Gastrocnemius medialis (tissue), 4 donors: ENCODE measurements at regions not wholly inside any gene's neighbourhood (a gene's known extent, or its start where the extent isn't known, plus 50 kb on each side); places are given as distances from the start of the nearest gene placed in this dataset.

Experiments used
- ATAC-seq, 2 donors: fragments of 150-250 bp; one replicate each; pipeline ENCODE4 v1.9.1; 2016
- DNase-seq, 2 donors: peaks; one replicate each; pipeline ENCODE4 v3.0.0-alpha.2; 2019
- H3K27ac ChIP-seq, 4 donors: fragments of 200-600 bp; sonication (generic); 1 replicate in 1 of 4; 2 replicates in 3 of 4; pipeline ENCODE4 v1.5.1; 2016 to 2018; ENCODE audit warnings: mild to moderate bottlenecking in 2 of 4, moderate library complexity in 1 of 4
- H3K27me3 ChIP-seq, 3 donors: fragments of 200-600 bp; sonication (generic) in 2 of 3; 1 replicate in 1 of 3; 2 replicates in 2 of 3; pipeline versions ENCODE4 v1.5.1 to v1.6.0; 2016 to 2019; ENCODE audit warnings: mild to moderate bottlenecking in 1 of 3, moderate library complexity in 1 of 3
- H3K36me3 ChIP-seq, 2 donors: fragments of 200-600 bp; sonication (generic) in 1 of 2; one replicate each; pipeline ENCODE4 v1.5.1; 2017 to 2018
- H3K4me1 ChIP-seq, 2 donors: fragments of 200-600 bp; sonication (generic) in 1 of 2; one replicate each; pipeline ENCODE4 v1.5.1; 2016 to 2017; ENCODE audit warnings: mild to moderate bottlenecking in 2 of 2
- H3K4me3 ChIP-seq, 4 donors: fragments of 200-600 bp; sonication (generic) in 3 of 4; 1 replicate in 1 of 4; 2 replicates in 3 of 4; pipeline ENCODE4 v1.5.1; 2016 to 2019; ENCODE audit warnings: mild to moderate bottlenecking in 2 of 4
- H3K9me3 ChIP-seq, 3 donors: fragments of 200-600 bp; sonication (generic) in 2 of 3; 1 replicate in 1 of 3; 2 replicates in 2 of 3; pipeline ENCODE4 v1.5.1; 2016 to 2019
- CTCF ChIP-seq, 5 experiments: fragments of 450-650 bp in 3 of 5; fragments of 200-600 bp in 2 of 5; sonication (generic) in 2 of 5; IDR thresholded peaks in 4 of 5; conservative IDR thresholded peaks in 1 of 5; 1 replicate in 4 of 5; 2 replicates in 1 of 5; pipeline ENCODE4 v1.5.1; 2016 to 2019; ENCODE audit warnings: antibody characterized with exemption in 5 of 5, mild to moderate bottlenecking in 3 of 5, moderate library complexity in 3 of 5
- POLR2A ChIP-seq, 2 donors: fragments of 450-650 bp; IDR thresholded peaks; one replicate each; pipeline ENCODE4 v1.6.1; 2017; ENCODE audit warnings: antibody characterized with exemption in 2 of 2, mild to moderate bottlenecking in 2 of 2, moderate library complexity in 2 of 2
- in situ Hi-C, 4 donors: fragments of 200-750 bp; cut with MboI; loops; one replicate each; pipeline versions ENCODE4 v1.15.0 to v1.8.0; 2017; ENCODE audit warnings: low sequenced_read_pairs in 4 of 4
- intact Hi-C: fragments of 100-400 bp; cut with DNase I; formaldehyde crosslinking; loops from one replicate; pipeline ENCODE4 v1.15.1; 2023; ENCODE audit warnings: low total_unique reads

- Histone ChIP-seq H3K4me1 (no peaks in the 10 kb centered on the region), H3K36me3 (no peaks in the 10 kb centered on the region), H3K27ac (no peak overlapping the region), H3K9me3 (no peaks in the 10 kb centered on the region), H3K4me3 (no peak overlapping the region), H3K27me3 (no peaks in the 10 kb centered on the region)
- ATAC-seq (no peak), DNase-seq (no peak)
- TF ChIP-seq POLR2A (IDR thresholded peaks at IDR 0.05), result no peak
- in situ Hi-C loops, result no loop called here
- intact Hi-C loops, result no loop called here
Measured at GRCh38 chrY:9018401-9018800, 318.9 kb upstream of the TSPY4 start.

DNA sequence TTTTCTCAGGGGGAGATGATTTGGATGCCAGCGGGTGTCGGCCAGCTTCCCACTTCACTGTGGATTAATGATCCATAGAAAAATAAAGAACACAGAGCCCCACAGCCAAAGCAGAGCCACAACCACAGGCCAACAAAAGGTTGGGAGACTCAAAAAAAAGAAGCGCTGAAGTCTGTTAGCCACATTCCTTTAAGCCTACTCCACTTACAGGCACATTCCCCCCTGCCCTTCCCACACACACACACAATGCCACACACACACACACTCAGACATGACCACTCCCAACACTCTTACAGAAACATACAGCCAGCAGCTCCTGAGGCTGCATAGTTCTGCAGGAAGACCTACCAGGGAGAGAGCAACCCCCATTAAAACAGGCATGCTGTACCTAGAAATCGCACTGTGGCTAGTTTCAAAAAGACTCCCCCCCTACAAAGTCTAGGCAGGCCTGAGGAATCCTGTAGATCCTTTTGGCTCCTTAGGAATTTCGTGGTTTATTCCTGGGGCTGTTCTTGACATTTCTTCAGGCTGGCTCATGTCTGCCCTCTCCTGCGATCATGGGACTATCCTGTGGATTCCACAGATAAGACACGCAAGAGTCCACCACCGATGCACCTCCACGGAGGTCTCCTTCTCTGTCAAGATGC is 309.4 kb upstream of the TSPY4 start:
- Histone ChIP-seq H3K36me3 (no peaks in the 10 kb centered on the region), H3K9me3 (no peaks in the 10 kb centered on the region), H3K4me1 (no peaks in the 10 kb centered on the region), H3K4me3 (no peak overlapping the region), H3K27ac (no peak overlapping the region), H3K27me3 (no peaks in the 10 kb centered on the region)
- in situ Hi-C loops (no loop called here), intact Hi-C loops (no loop called here)
- no peak for TF ChIP-seq CTCF (IDR thresholded peaks at IDR 0.05 in 4 of 5, conservative IDR thresholded peaks at IDR 0.05 in 1 of 5)
- no peak for TF ChIP-seq POLR2A (IDR thresholded peaks at IDR 0.05)
- no peak for ATAC-seq
- no peak for DNase-seq

GRCh38 chrY:9029929-9030328 is 307.3 kb upstream of the TSPY4 start:
- ATAC-seq, result no peak
- in situ Hi-C loops, result no loop called here
- H3K27me3 ChIP-seq, result no peaks in the 10 kb centered on the region

DNA sequence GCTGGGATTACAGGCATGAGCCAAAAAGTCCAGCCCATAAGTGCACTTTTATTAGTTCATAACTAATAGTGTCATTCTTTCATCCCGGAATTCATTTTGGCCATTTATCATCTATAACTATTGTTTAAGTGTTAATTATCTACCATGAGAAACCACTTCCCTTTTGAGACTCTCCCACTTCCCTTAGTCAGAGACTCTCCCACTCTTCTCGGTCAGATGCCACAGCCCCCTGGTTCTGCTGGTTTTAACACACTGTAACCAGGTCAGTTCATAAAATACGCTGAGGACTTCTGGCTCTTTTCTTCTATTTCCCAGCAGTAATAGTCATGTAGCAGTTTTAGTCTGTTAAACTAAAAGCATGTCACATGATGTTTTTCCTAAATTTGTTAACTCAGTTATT is 303.0 kb upstream of the TSPY4 start:
- Histone ChIP-seq H3K4me3 (no peak overlapping the region), H3K36me3 (no peaks in the 10 kb centered on the region), H3K9me3 (no peaks in the 10 kb centered on the region), H3K27ac (no peak overlapping the region), H3K27me3 (no peaks in the 10 kb centered on the region), H3K4me1 (no peaks in the 10 kb centered on the region)
- in situ Hi-C loops (no loop called here), intact Hi-C loops (no loop called here)
- no peak for DNase-seq
- TF ChIP-seq CTCF (IDR thresholded peaks at IDR 0.05 in 4 of 5, conservative IDR thresholded peaks at IDR 0.05 in 1 of 5), result no peak
- TF ChIP-seq POLR2A (IDR thresholded peaks at IDR 0.05), result no peak
- no peak for ATAC-seq

More at GRCh38 chrY:9029929-9030328, 307.3 kb upstream of the TSPY4 start:
- TF ChIP-seq CTCF (IDR thresholded peaks at IDR 0.05 in 4 of 5, conservative IDR thresholded peaks at IDR 0.05 in 1 of 5) (no peak), POLR2A (IDR thresholded peaks at IDR 0.05) (no peak)
- no peak for DNase-seq
- Histone ChIP-seq H3K36me3 (no peaks in the 10 kb centered on the region), H3K4me1 (no peaks in the 10 kb centered on the region), H3K9me3 (no peaks in the 10 kb centered on the region), H3K27ac (no peak overlapping the region), H3K4me3 (no peak overlapping the region)
- intact Hi-C loops, result no loop called here

DNA sequence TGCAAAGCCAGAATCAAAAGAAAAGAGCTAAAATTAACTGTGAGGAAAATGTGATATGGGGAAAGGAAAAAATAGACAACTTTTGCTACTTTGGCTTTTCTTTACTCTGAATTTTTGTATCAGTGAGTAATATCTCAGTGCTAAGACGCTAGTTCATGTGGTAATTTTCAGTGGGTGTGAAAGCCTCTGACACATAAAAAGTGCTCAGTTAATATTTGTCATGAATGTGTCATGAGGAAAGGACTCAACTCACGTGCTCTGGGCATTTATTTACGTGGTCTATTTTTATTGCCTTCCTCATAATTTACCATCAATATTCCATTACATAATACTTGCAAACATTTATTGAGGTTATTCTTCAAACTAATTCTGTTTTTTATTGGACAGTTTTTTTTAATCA is 302.0 kb upstream of the TSPY4 start:
- in situ Hi-C loops, result no loop called here
- intact Hi-C loops, result no loop called here
- no peak for DNase-seq
- no peak for ATAC-seq
- TF ChIP-seq CTCF (IDR thresholded peaks at IDR 0.05 in 4 of 5, conservative IDR thresholded peaks at IDR 0.05 in 1 of 5) (no peak), POLR2A (IDR thresholded peaks at IDR 0.05) (no peak)
- Histone ChIP-seq H3K4me1 (no peaks in the 10 kb centered on the region), H3K36me3 (no peaks in the 10 kb centered on the region), H3K27ac (no peak overlapping the region), H3K27me3 (no peaks in the 10 kb centered on the region), H3K4me3 (no peak overlapping the region), H3K9me3 (no peaks in the 10 kb centered on the region)
